D721Med (cell line): ENCODE measurements at regions not wholly inside any gene's neighbourhood (a gene's known extent, or its start where the extent isn't known, plus 50 kb on each side); places are given as distances from the start of the nearest gene placed in this dataset.

Source experiments
- DNase-seq: peaks from one replicate; pipeline ENCODE4 v3.0.0; 2011; ENCODE audit warnings: low spot score; ENCODE audit not compliant: insufficient read length
- FAIRE-seq: peaks from 2 replicates; lab custom pipeline; 2011; peaks lifted over from hg19 to GRCh38; lab: Jason Lieb, UNC
- CTCF ChIP-seq: IDR thresholded peaks from 2 replicates; pipeline ENCODE4 v1.5.1; 2012; ENCODE audit warnings: mild to moderate bottlenecking, control low read depth; ENCODE audit not compliant: insufficient read depth; ENCODE audit errors: missing control alignments

- FAIRE-seq = no peak
- DNase-seq = no peak
- no peak for TF ChIP-seq CTCF
Observed at GRCh38 chr20:40738976-40739375, 49.9 kb upstream of the MAFB start.

- no peak for TF ChIP-seq CTCF
- FAIRE-seq (no peak), DNase-seq (no peak)
Observed at GRCh38 chr20:40739841-40740240, 50.8 kb upstream of the MAFB start.

GRCh38 chr20:40741507-40742106 is 52.6 kb upstream of the MAFB start:
- peak; percentile 60 for TF ChIP-seq CTCF
- no peak for DNase-seq

GRCh38 chr20:40743141-40743775 is 54.2 kb upstream of the MAFB start:
- no peak for TF ChIP-seq CTCF
- FAIRE-seq = no peak
- DNase-seq = no peak

More at GRCh38 chr20:40741507-40742106, 52.6 kb upstream of the MAFB start:
- no peak for FAIRE-seq

GRCh38 chr20:40744072-40744817 is 55.2 kb upstream of the MAFB start:
- no peak for TF ChIP-seq CTCF
- FAIRE-seq (no peak), DNase-seq (no peak)

- TF ChIP-seq CTCF = no peak
- DNase-seq (no peak), FAIRE-seq (no peak)
Observed at GRCh38 chr20:40744818-40745175, 55.8 kb upstream of the MAFB start.

- no peak for FAIRE-seq
- no peak for TF ChIP-seq CTCF
- no peak for DNase-seq
Observed at GRCh38 chr20:40746251-40746650, 57.2 kb upstream of the MAFB start.
